GM18508 (cell line): ENCODE measurements at regions not wholly inside any gene's neighbourhood (a gene's known extent, or its start where the extent isn't known, plus 50 kb on each side); places are given as distances from the start of the nearest gene placed in this dataset.
"Not testable (repeated sequence)": the region's sequence is repeated elsewhere in the genome, so short reads cannot be mapped to it uniquely, and the experiment has no call there.

Experiments
- ATAC-seq: cut with Tn5 transposase; IDR thresholded peaks from one replicate; pipeline ENCODE4 v1.9.1; 2021; ENCODE audit warnings: moderate number of reproducible peaks; ENCODE audit not compliant: insufficient read depth, unreplicated experiment

DNA sequence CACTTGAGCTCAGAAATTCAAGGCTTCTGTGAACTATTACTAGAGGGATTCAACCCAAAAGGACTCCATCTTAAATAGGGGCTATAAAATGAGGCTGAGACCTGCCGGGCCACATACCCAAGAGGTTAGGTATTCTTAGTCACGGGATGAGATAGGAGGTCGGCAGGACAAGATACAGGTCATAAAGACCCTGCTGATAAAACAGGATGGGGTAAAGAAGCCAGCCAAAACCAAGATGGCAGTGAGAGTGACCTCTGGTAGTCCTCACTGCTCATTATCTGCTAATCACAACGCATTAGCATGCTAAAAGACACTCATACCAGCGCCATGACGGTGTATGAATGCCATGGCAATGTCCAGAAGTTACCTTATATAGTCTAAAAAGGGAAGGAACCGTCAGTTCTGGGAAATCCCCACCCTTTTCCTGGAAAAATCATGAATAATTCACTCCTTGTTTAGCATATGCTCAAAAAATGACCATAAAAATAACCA lies 101.2 kb upstream of the TRIM24 start:
- ATAC-seq = no peak

GRCh38 chr7:138359870-138360559 lies 100.0 kb upstream of the TRIM24 start:
- no peak for ATAC-seq

GRCh38 chr7:138363721-138364120 lies 96.3 kb upstream of the TRIM24 start:
- ATAC-seq = no peak

- ATAC-seq = not testable (repeated sequence)
Measured at GRCh38 chr7:138366137-138366536, 93.9 kb upstream of the TRIM24 start.

GRCh38 chr7:138366676-138367075 lies 93.4 kb upstream of the TRIM24 start:
- ATAC-seq = not testable (repeated sequence)

DNA sequence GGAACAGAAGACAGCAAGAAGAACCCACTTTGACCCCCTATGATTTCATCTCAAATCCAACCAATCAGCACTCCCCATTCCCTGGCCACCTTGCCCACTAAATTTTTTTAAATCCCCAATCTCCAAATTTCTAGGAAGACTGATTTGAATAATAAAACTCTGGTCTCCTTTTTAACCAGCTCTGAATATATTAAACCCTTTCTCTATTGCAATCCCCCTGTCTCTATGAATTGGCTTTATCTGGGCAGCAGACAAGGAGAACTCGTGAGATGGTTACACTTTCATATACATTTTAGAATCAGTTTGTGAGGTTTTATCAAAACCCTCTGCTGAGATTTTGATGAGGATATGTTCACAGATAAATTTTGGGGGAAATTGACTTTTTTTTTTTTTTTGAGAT lies 90.3 kb upstream of the TRIM24 start:
- ATAC-seq = no peak

- no peak for ATAC-seq
Measured at GRCh38 chr7:138370956-138371355, 89.1 kb upstream of the TRIM24 start.

DNA sequence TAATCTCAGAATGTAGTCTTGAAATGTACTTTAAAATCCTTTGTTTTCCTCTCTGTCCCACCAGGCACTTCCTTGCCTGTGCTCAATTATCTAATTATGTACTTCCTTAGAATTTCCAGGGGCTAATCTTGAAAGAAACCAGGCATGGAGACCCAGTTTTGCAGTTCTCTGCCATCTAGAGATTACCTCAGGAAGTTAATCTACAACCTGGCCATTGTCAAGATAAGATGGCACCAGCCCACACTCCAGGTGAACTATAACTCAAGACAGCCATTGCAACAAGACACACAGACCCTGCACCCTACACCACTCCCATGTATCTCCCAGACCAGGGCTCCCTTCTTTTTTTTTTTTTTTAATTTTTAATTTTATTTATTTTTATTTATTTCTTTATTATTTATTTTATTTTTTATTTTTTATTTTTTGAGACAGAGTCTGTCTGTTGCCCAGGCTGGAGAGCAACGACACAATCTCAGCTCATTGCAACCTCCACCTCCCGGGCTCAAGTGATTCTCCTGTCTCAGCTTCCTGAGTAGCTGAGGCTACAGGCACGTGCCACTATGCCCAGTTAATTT lies 85.9 kb upstream of the TRIM24 start:
- ATAC-seq = no peak

- no peak for ATAC-seq
Measured at GRCh38 chr7:138377306-138377705, 82.8 kb upstream of the TRIM24 start.

DNA sequence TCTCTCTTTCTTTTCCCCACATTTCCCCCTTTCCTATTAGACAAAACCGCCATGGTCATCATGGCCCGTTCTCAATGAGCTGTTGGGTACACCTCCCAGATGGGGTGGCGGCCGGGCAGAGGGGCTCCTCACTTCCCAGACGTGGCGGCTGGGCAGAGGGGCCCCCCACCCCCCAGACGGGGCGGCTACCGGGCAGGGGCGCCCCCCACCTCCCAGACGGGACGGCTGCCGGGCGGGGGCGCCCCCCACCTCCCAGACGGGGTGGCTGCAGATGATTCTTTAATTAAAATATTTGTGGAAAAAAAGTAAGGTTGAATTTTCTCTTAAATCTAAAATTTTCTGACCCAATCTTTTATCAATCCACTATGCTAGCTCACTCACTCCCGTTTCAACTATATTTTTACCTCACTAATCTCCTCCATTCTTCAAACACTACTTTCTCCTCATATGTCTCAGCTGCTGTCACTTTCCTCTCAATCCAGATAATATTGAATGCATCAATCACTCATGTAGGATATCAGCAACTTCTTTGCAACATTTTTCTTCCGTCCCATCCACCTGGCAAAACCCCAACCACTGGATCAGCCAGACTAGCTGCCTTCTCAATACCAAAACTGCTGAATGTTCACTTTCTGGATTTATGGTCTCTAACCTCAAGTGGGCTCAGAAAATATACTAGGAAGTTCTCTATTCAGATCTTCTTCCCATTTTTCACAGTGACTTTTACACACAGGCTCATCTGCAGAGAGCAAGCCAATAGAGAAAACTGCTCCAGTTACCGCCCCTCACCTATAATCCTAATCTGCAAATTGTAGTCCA lies 81.1 kb upstream of the TRIM24 start:
- ATAC-seq = no peak

GRCh38 chr7:138382862-138383565 lies 77.0 kb upstream of the TRIM24 start:
- no peak for ATAC-seq

DNA sequence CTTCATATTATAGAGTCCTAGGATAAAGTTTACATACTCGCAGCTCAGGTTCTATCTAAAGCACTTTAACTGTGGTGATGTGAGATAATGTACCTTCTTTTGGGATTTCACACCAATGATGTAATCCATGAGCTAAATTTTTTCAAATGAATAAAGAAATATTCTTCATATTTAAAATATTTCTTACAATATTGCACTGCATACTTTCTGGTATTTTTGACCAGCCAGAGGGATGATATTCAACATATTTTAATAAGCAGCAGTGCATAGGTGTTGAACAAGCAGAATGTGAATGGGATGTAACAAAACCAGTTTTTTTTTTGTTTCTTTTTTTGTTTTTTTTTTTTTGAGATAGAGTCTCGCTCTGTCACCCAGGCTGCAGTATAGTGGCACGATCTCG lies 73.2 kb upstream of the TRIM24 start:
- ATAC-seq = no peak

- ATAC-seq = no peak
Measured at GRCh38 chr7:138387755-138388475, 72.1 kb upstream of the TRIM24 start.

DNA sequence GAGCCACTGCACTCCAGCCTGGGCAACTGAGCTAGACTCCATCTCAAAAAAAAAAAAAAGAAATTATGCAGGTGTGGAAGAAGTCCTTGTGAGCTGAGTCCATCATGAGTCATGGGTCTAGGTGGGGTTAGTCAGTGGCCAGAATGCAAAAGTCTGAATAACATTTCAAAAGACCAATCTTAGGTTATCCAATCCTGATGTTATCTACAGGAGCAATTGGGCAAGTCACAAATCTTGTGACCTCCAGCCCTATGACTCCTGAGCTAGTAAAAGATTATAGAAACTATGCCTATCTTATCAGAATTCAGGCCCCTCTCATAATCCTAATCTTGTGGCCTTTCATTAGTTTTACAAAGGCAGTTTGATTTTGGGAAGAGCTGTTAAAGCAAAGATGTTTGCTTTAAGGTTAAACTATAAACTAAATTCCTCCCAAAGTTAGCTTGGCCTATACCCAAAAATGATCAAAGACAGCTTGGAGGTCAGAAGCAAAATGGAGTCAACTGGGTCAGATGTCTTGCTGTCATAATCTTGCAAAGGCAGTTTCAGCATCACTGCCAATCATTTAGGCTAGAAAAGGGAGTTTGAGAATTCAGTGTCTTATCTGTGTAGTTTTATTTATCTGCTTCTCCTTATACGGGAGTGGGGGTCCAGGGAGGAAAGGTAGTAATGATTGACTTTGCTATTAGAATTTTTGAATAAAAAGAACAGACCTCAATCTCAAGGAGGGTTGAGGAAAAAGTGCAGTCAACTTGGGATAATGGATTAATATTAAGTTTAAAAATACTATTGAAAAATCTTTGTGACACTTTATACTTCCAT lies 71.2 kb upstream of the TRIM24 start:
- no peak for ATAC-seq

DNA sequence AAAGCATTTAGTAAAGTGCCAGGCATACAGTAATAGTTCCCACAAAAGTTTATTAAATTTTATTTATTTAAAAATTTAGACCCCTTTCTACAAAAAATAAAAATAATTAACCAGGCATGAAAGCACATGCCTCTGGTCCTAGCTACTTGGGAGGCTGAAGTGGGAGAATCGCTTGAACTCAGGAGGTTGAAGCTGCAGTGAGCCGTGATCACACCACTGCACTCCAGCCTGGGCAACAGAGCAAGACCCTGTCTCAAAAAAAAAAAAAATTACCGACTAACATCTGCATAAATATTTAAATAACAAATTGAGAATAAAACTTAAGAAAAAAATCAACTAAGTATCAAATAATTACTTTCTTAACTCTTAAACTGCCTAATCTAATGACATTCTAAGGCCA lies 64.3 kb upstream of the TRIM24 start:
- no peak for ATAC-seq

GRCh38 chr7:138396251-138397070 lies 63.6 kb upstream of the TRIM24 start:
- ATAC-seq = peak; percentile 97

- ATAC-seq = not testable (repeated sequence)
Measured at GRCh38 chr7:138397071-138397433, 63.0 kb upstream of the TRIM24 start.

GRCh38 chr7:138398857-138399256 lies 61.2 kb upstream of the TRIM24 start:
- ATAC-seq = no peak
